B cell (primary cell): ENCODE measurements at regions not wholly inside any gene's neighbourhood (a gene's known extent, or its start where the extent isn't known, plus 50 kb on each side); places are given as distances from the start of the nearest gene placed in this dataset.

ENCODE experiments used
- ATAC-seq: fragments of 200-7000 bp; cut with Tn5 transposase; one replicate; pipeline ENCODE4 v1.10.0; 2021; ENCODE audit warnings: low read depth, mild to moderate bottlenecking, moderate number of reproducible peaks, moderate library complexity
- CTCF ChIA-PET: fragments of 350-600 bp; sonication (Branson Sonifier 250); formaldehyde crosslinking; loops from one replicate; lab custom pipeline; 2021; ENCODE audit warnings: antibody characterized with exemption, inconsistent platforms; lab: Charles Lee
- POLR2A ChIA-PET: fragments of 350-600 bp; sonication (Branson Sonifier 250); formaldehyde crosslinking; loops from one replicate; lab custom pipeline; 2021; ENCODE audit warnings: antibody characterized with exemption; lab: Charles Lee
- DNase-seq: peaks from one replicate; pipeline ENCODE4 v3.0.0; 2013
- H2AFZ ChIP-seq: 2 replicates; pipeline ENCODE4 v1.6.1; 2012; ENCODE audit warnings: mild to moderate bottlenecking, low read depth, low read length; ENCODE audit not compliant: insufficient read depth, poor library complexity, severe bottlenecking
- H3K27ac ChIP-seq, 2 donors: 1 replicate in 1 of 2; 2 replicates in 1 of 2; pipeline ENCODE4 v1.5.1; 2012 to 2013; ENCODE audit warnings: low read length in 2 of 2, mild to moderate bottlenecking in 2 of 2, moderate library complexity in 1 of 2
- H3K27me3 ChIP-seq, 4 experiments: fragments of 200-600 bp in 1 of 4; sonication (generic) in 1 of 4; replicated peaks in 1 of 4; 1 replicate in 2 of 4; 2 replicates in 2 of 4; pipeline versions ENCODE4 v1.6.1 to v1.7.0; 2013 to 2016; ENCODE audit warnings: low read length in 3 of 4, mild to moderate bottlenecking in 2 of 4, mixed read lengths in 1 of 4, moderate library complexity in 1 of 4; ENCODE audit not compliant: insufficient read depth in 4 of 4, control insufficient read depth in 3 of 4; ENCODE audit errors: control extremely low read depth in 1 of 4
- H3K36me3 ChIP-seq, 2 experiments: replicated peaks in 1 of 2; 1 replicate in 1 of 2; 2 replicates in 1 of 2; pipeline versions ENCODE4 v1.6.1 to v1.7.1; 2013; ENCODE audit warnings: low read length in 1 of 2; ENCODE audit not compliant: insufficient read depth in 2 of 2, control insufficient read depth in 1 of 2; ENCODE audit errors: control extremely low read depth in 1 of 2, extremely low read depth in 1 of 2
- H3K4me1 ChIP-seq, 2 donors: fragments of 200-600 bp in 1 of 2; sonication (generic) in 1 of 2; 1 replicate in 1 of 2; 2 replicates in 1 of 2; pipeline versions ENCODE4 v1.5.1 to v1.6.1; 2013 to 2017; ENCODE audit warnings: low read length in 2 of 2; ENCODE audit not compliant: control insufficient read depth in 2 of 2, insufficient read depth in 2 of 2
- H3K4me2 ChIP-seq: replicated peaks from 2 replicates; pipeline ENCODE3; 2012; ENCODE audit warnings: mild to moderate bottlenecking, low read depth, low read length; ENCODE audit not compliant: poor library complexity, severe bottlenecking
- H3K4me3 ChIP-seq, 5 experiments: fragments of 200-600 bp in 1 of 5; sonication (generic) in 1 of 5; 1 replicate in 3 of 5; 2 replicates in 2 of 5; pipeline versions ENCODE4 v1.5.1 to v1.7.0; 2011 to 2016; ENCODE audit warnings: low read length in 4 of 5, mild to moderate bottlenecking in 4 of 5, low read depth in 2 of 5, control low read depth in 1 of 5, moderate library complexity in 1 of 5; ENCODE audit not compliant: insufficient read depth in 1 of 5; ENCODE audit errors: control extremely low read depth in 1 of 5, extremely low read depth in 1 of 5
- H3K79me2 ChIP-seq: fragments of 200-600 bp; sonication (generic); one replicate; pipeline ENCODE4 v1.6.0; 2016; ENCODE audit warnings: low read length; ENCODE audit not compliant: control insufficient read depth, insufficient read depth
- H3K9ac ChIP-seq: fragments of 200-600 bp; sonication (generic); 2 replicates; pipeline ENCODE4 v1.6.1; 2017; ENCODE audit warnings: mild to moderate bottlenecking, low read length, moderate library complexity
- H3K9me3 ChIP-seq, 3 donors: one replicate each; pipeline versions ENCODE4 v1.6.1 to v1.7.1; 2013; ENCODE audit warnings: low read length in 2 of 3; ENCODE audit not compliant: control insufficient read depth in 2 of 3, insufficient read depth in 1 of 3; ENCODE audit errors: control extremely low read depth in 1 of 3
- H4K20me1 ChIP-seq: 2 replicates; pipeline ENCODE4 v1.6.0; 2012; ENCODE audit warnings: mild to moderate bottlenecking, low read length; ENCODE audit not compliant: insufficient read depth, control insufficient read depth, poor library complexity, severe bottlenecking
- H3K27ac Mint-ChIP-seq: one replicate; pipeline ENCODE4 v1.8.0; 2021; ENCODE audit warnings: mixed read lengths
- H3K27me3 Mint-ChIP-seq: one replicate; pipeline ENCODE4 v1.8.0; 2021; ENCODE audit warnings: mixed read lengths
- H3K4me1 Mint-ChIP-seq: one replicate; pipeline ENCODE4 v1.8.0; 2021; ENCODE audit warnings: mixed read lengths
- H3K4me3 Mint-ChIP-seq: one replicate; pipeline ENCODE4 v1.8.0; 2021; ENCODE audit warnings: mixed read lengths
- H3K9me3 Mint-ChIP-seq: one replicate; pipeline ENCODE4 v1.8.0; 2022; ENCODE audit warnings: mixed read lengths; ENCODE audit not compliant: insufficient read depth
- CTCF ChIP-seq: fragments of 200-600 bp; IDR thresholded peaks from one replicate; pipeline ENCODE4 v1.8.0; 2022; ENCODE audit warnings: antibody characterized with exemption, mild to moderate bottlenecking
- EZH2 ChIP-seq: IDR thresholded peaks from 2 replicates; pipeline ENCODE4 v1.6.1; 2012; ENCODE audit warnings: borderline replicate concordance, low read depth, mild to moderate bottlenecking, moderate library complexity, low read length; ENCODE audit not compliant: insufficient read depth, poor library complexity, severe bottlenecking
- WGBS: methylation state at CpG from one replicate; pipeline ENCODE4 v1.1.5; 2013; ENCODE audit warnings: missing lambda C conversion rate; ENCODE audit not compliant: insufficient coverage; 5-methylcytosine and 5-hydroxymethylcytosine counted together
- intact Hi-C: fragments of 100-400 bp; cut with micrococcal nuclease; formaldehyde crosslinking; loops from one replicate; pipeline ENCODE4 v1.10.0; 2022

GRCh38 chr18:78080761-78081160, 831.1 kb downstream of the GALR1 start:
- no peak overlapping the region for H3K27ac Mint-ChIP-seq
- Histone ChIP-seq H3K4me3 (no peak overlapping the region), H3K27me3 (no peaks in the 10 kb centered on the region), H3K36me3 (no peaks in the 10 kb centered on the region), H3K9me3 (peaks cover 0 to 15% (median 0%) of the 10 kb centered on the region in 3 donors), H3K27ac (no peak overlapping the region), H3K4me1 (no peaks in the 10 kb centered on the region), H2AFZ (no peak overlapping the region), H3K79me2 (no peaks in the 10 kb centered on the region), H3K9ac (no peak overlapping the region), H3K4me2 (no peak overlapping the region), H4K20me1 (no peaks in the 10 kb centered on the region)
- ATAC-seq (no peak), DNase-seq (no peak)
- no peaks in the 10 kb centered on the region for H3K4me1 Mint-ChIP-seq
- H3K4me3 Mint-ChIP-seq, result no peak overlapping the region
- POLR2A ChIA-PET, result no interaction called here
- CTCF ChIA-PET, result no interaction called here
- 100% methylated on average over 3 of the region's 5 CpGs for WGBS
- no peaks in the 10 kb centered on the region for H3K9me3 Mint-ChIP-seq
- H3K27me3 Mint-ChIP-seq, result no peaks in the 10 kb centered on the region
- TF ChIP-seq EZH2 (no peak), CTCF (no peak)
- intact Hi-C loops, result no loop called here

- Histone ChIP-seq H3K9ac (no peak overlapping the region), H3K9me3 (peaks cover 0 to 19% (median 0%) of the 10 kb centered on the region in 3 donors), H3K79me2 (no peaks in the 10 kb centered on the region), H3K27ac (no peak overlapping the region), H3K4me2 (no peak overlapping the region), H4K20me1 (no peaks in the 10 kb centered on the region), H3K27me3 (no peaks in the 10 kb centered on the region), H3K36me3 (no peaks in the 10 kb centered on the region), H3K4me1 (no peaks in the 10 kb centered on the region), H3K4me3 (no peak overlapping the region), H2AFZ (no peak overlapping the region)
- no peaks in the 10 kb centered on the region for H3K9me3 Mint-ChIP-seq
- H3K4me1 Mint-ChIP-seq, result no peaks in the 10 kb centered on the region
- no peak overlapping the region for H3K4me3 Mint-ChIP-seq
- 83% methylated on average over 7 of the region's 7 CpGs for WGBS
- no peak overlapping the region for H3K27ac Mint-ChIP-seq
- ATAC-seq, result no peak
- no peak for DNase-seq
- intact Hi-C loops, result no loop called here
- ChIA-PET CTCF (no interaction called here), POLR2A (no interaction called here)
- no peaks in the 10 kb centered on the region for H3K27me3 Mint-ChIP-seq
- TF ChIP-seq EZH2 (no peak), CTCF (no peak)
These were observed 833.2 kb downstream of the GALR1 start for GRCh38 chr18:78082816-78083215.
